ENCODE measurements at regions not wholly inside any gene's neighbourhood (a gene's known extent, or its start where the extent isn't known, plus 50 kb on each side); places are given as distances from the start of the nearest gene placed in this dataset.

GRCh38 chr3:124582621-124583395, 147.4 kb upstream of the UMPS start:
- no peak for TF ChIP-seq CTCF (IDR thresholded peaks at IDR 0.05; ENCODE audit: low read depth, low read length, poor library complexity, severe bottlenecking)
- no peak for TF ChIP-seq EZH2phosphoT487 (IDR thresholded peaks at IDR 0.05; ENCODE audit: borderline replicate concordance, low read length)

Data from DOHH2 (cell line).